Nephron progenitor cell (in vitro differentiated cells): ENCODE measurements at regions not wholly inside any gene's neighbourhood (a gene's known extent, or its start where the extent isn't known, plus 50 kb on each side); places are given as distances from the start of the nearest gene placed in this dataset.
"Not testable (repeated sequence)": the region's sequence is repeated elsewhere in the genome, so short reads cannot be mapped to it uniquely, and the experiment has no call there.

Experiments
- DNase-seq: peaks from one replicate; pipeline ENCODE4 v3.0.0; 2021
- H3K27ac Mint-ChIP-seq: 2 replicates; pipeline ENCODE4 v1.8.0; 2021; ENCODE audit warnings: mild to moderate bottlenecking, moderate library complexity, mixed read lengths
- H3K27me3 Mint-ChIP-seq: 2 replicates; pipeline ENCODE4 v1.8.0; 2021; ENCODE audit warnings: mild to moderate bottlenecking, low read depth, mixed read lengths; ENCODE audit not compliant: poor library complexity
- H3K36me3 Mint-ChIP-seq: 2 replicates; pipeline ENCODE4 v1.8.0; 2021; ENCODE audit warnings: low read depth, mixed read lengths
- H3K4me1 Mint-ChIP-seq: 2 replicates; pipeline ENCODE4 v1.8.0; 2021; ENCODE audit warnings: mixed read lengths
- H3K4me3 Mint-ChIP-seq: 2 replicates; pipeline ENCODE4 v1.8.0; 2021; ENCODE audit warnings: mild to moderate bottlenecking, moderate library complexity, mixed read lengths
- H3K9me3 Mint-ChIP-seq: 2 replicates; pipeline ENCODE4 v1.8.0; 2021; ENCODE audit warnings: mild to moderate bottlenecking, moderate library complexity, mixed read lengths
- CTCF ChIP-seq: fragments of 200-600 bp; sonication (generic); IDR thresholded peaks from 2 replicates; pipeline ENCODE4 v1.5.0; 2021; ENCODE audit warnings: antibody characterized with exemption

DNA sequence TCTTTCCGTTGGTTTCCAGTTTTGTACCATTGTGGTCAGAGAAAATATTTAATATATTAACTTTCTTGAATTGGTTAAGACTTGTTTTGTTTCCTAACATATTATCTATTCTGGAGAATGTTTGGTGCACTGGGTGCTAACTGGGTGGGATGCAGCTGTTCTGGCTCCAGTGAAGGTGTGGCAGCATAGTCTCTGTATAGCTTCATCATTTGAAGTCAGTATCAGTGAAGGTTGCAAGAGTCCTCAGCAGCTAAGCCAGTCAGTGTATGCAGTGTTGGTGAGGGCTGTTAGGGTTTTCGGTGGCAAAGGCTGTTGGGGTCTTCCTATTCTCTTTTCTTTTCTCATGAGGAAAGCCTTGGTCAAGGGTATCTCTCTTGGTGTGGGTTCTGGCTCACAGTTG lies 698.7 kb upstream of the ADGRL4 start:
- Mint-ChIP-seq H3K9me3 (no peaks in the 10 kb centered on the region), H3K27me3 (no peaks in the 10 kb centered on the region), H3K36me3 (no peaks in the 10 kb centered on the region), H3K27ac (no peak overlapping the region), H3K4me1 (peaks cover 4% of the 10 kb centered on the region), H3K4me3 (no peak overlapping the region)
- DNase-seq: no peak
- no peak for TF ChIP-seq CTCF

DNA sequence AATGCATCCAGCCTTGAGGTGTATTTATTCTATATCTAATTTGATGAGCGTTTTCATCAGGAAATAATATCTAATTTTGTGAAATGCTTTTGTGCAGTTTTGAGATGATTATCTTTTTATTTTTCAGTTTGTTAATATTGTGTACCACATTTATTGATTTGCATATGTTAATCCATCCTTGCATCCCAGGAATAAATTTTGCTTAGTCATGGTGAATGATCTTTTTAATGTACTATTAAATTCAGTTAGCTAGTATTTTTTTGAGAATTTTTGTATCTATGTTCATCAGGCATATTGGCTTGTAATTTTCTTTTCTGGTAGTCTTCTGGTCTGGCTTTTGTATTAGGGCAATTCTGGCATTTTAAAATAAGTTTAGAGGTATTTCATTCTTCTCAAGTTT lies 697.5 kb upstream of the ADGRL4 start:
- Mint-ChIP-seq H3K27ac (no peak overlapping the region), H3K36me3 (no peaks in the 10 kb centered on the region), H3K4me1 (peaks cover 4% of the 10 kb centered on the region), H3K9me3 (no peaks in the 10 kb centered on the region), H3K27me3 (no peaks in the 10 kb centered on the region), H3K4me3 (no peak overlapping the region)
- TF ChIP-seq CTCF: no peak
- DNase-seq: no peak

DNA sequence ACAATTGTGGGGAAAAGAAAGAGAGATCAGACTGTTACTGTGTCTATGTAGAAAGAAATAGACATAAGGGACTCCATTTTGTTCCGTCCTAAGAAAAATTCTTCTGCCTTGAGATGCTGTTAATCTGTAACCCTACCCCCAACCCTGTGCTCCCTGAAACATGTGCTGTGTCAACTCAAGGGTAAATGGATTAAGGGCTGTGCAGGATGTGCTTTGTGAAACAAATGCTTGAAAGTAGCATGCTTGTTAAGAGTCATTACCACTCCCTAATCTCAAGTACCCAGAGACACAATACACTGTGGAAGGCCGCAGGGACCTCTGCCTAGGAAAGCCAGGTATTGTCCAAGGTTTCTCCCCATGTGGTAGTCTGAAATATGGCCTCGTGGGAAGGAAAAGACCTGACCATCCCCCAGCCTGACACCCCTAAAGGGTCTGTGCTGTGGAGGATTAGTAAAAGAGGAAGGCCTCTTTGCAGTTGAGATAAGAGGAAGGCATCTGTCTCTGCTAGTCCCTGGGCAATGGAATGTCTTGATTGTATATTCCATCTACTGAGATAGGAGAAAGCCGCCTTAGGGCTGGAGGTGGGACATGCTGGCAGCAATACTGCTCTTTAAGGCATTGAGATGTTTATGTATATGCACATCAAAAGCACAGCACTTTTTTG lies 695.9 kb upstream of the ADGRL4 start:
- not testable (repeated sequence) for DNase-seq, H3K4me3 Mint-ChIP-seq, H3K4me1 Mint-ChIP-seq, H3K27ac Mint-ChIP-seq, H3K9me3 Mint-ChIP-seq, H3K36me3 Mint-ChIP-seq, H3K27me3 Mint-ChIP-seq

GRCh38 chr1:79695138-79695537 lies 688.6 kb upstream of the ADGRL4 start:
- DNase-seq: no peak
- TF ChIP-seq CTCF: no peak

GRCh38 chr1:79694241-79694640 lies 687.7 kb upstream of the ADGRL4 start:
- Mint-ChIP-seq H3K36me3 (no peaks in the 10 kb centered on the region), H3K9me3 (no peaks in the 10 kb centered on the region), H3K27ac (no peak overlapping the region), H3K4me3 (no peak overlapping the region), H3K27me3 (no peaks in the 10 kb centered on the region), H3K4me1 (no peaks in the 10 kb centered on the region)
- no peak for DNase-seq
- no peak for TF ChIP-seq CTCF

More at GRCh38 chr1:79695138-79695537, 688.6 kb upstream of the ADGRL4 start:
- Mint-ChIP-seq H3K4me3 (no peak overlapping the region), H3K27me3 (no peaks in the 10 kb centered on the region), H3K36me3 (no peaks in the 10 kb centered on the region), H3K4me1 (no peaks in the 10 kb centered on the region), H3K27ac (no peak overlapping the region), H3K9me3 (no peaks in the 10 kb centered on the region)

- no peak for TF ChIP-seq CTCF
- Mint-ChIP-seq H3K36me3 (no peaks in the 10 kb centered on the region), H3K27ac (no peak overlapping the region), H3K4me1 (no peaks in the 10 kb centered on the region), H3K9me3 (no peaks in the 10 kb centered on the region), H3K4me3 (no peak overlapping the region), H3K27me3 (no peaks in the 10 kb centered on the region)
- DNase-seq: no peak
Observed at GRCh38 chr1:79693441-79694114, 687.0 kb upstream of the ADGRL4 start.
